Frontal cortex (tissue), 3 donors: ENCODE measurements at regions not wholly inside any gene's neighbourhood (a gene's known extent, or its start where the extent isn't known, plus 50 kb on each side); places are given as distances from the start of the nearest gene placed in this dataset.
"Not testable (repeated sequence)": the region's sequence is repeated elsewhere in the genome, so short reads cannot be mapped to it uniquely, and the experiment has no call there.

Source experiments
- DNase-seq, 2 donors: peaks; one replicate each; pipeline ENCODE4 v3.0.0; 2012; ENCODE audit warnings: low spot score in 2 of 2
- FAIRE-seq: peaks from 2 replicates; lab custom pipeline; 2012; peaks lifted over from hg19 to GRCh38; lab: Jason Lieb, UNC
- donor health status: control.
- donor health status: control.
- donor health status: control.

GRCh38 chr2:198293281-198293680 lies 488.9 kb downstream of the PLCL1 start:
- DNase-seq (no peak), FAIRE-seq (no peak)

GRCh38 chr2:198289811-198290210 lies 485.4 kb downstream of the PLCL1 start:
- DNase-seq (no peak), FAIRE-seq (no peak)

- FAIRE-seq (no peak), DNase-seq (no peak)
Observed at GRCh38 chr2:198287706-198288105, 483.3 kb downstream of the PLCL1 start.

- DNase-seq, result no peak
- no peak for FAIRE-seq
Observed at GRCh38 chr2:198285216-198285615, 480.8 kb downstream of the PLCL1 start.

- FAIRE-seq, result no peak
- no peak for DNase-seq
Observed at GRCh38 chr2:198283146-198283545, 478.8 kb downstream of the PLCL1 start.

- FAIRE-seq, result no peak
Observed at GRCh38 chr2:198282061-198282460, 477.7 kb downstream of the PLCL1 start.

GRCh38 chr2:198280145-198280544 lies 475.8 kb downstream of the PLCL1 start:
- no peak for FAIRE-seq
- no peak for DNase-seq

More at GRCh38 chr2:198282061-198282460, 477.7 kb downstream of the PLCL1 start:
- DNase-seq, result no peak

- no peak for FAIRE-seq
- DNase-seq, result no peak
Observed at GRCh38 chr2:198279026-198279425, 474.6 kb downstream of the PLCL1 start.

- no peak for DNase-seq
- no peak for FAIRE-seq
Observed at GRCh38 chr2:198277181-198277580, 472.8 kb downstream of the PLCL1 start.

GRCh38 chr2:198273660-198274059 lies 469.3 kb downstream of the PLCL1 start:
- DNase-seq (peak in 1 of 2 donors; percentile 15), FAIRE-seq (no peak)

GRCh38 chr2:198270157-198270556 lies 465.8 kb downstream of the PLCL1 start:
- DNase-seq, FAIRE-seq: not testable (repeated sequence)

GRCh38 chr2:198268519-198268918 lies 464.1 kb downstream of the PLCL1 start:
- FAIRE-seq (no peak), DNase-seq (no peak)

- FAIRE-seq (no peak), DNase-seq (no peak)
Observed at GRCh38 chr2:198259496-198259895, 455.1 kb downstream of the PLCL1 start.

GRCh38 chr2:198254536-198255090 lies 450.2 kb downstream of the PLCL1 start:
- FAIRE-seq, result no peak

GRCh38 chr2:198253995-198254394 lies 449.6 kb downstream of the PLCL1 start:
- FAIRE-seq (no peak), DNase-seq (no peak)

More at GRCh38 chr2:198254536-198255090, 450.2 kb downstream of the PLCL1 start:
- DNase-seq, result no peak

GRCh38 chr2:198252472-198252871 lies 448.1 kb downstream of the PLCL1 start:
- no peak for FAIRE-seq
- DNase-seq, result no peak

- FAIRE-seq (no peak), DNase-seq (no peak)
Observed at GRCh38 chr2:198242093-198242492, 437.7 kb downstream of the PLCL1 start.

- FAIRE-seq (no peak), DNase-seq (no peak)
Observed at GRCh38 chr2:198238429-198238828, 434.0 kb downstream of the PLCL1 start.

- FAIRE-seq, result peak; percentile 36
- no peak for DNase-seq
Observed at GRCh38 chr2:198236338-198236737, 431.9 kb downstream of the PLCL1 start.

GRCh38 chr2:198232281-198232680 lies 427.9 kb downstream of the PLCL1 start:
- FAIRE-seq (no peak), DNase-seq (no peak)

GRCh38 chr2:198231562-198231961 lies 427.2 kb downstream of the PLCL1 start:
- FAIRE-seq (no peak), DNase-seq (no peak)
